C4-2B (cell line): ENCODE measurements at regions not wholly inside any gene's neighbourhood (a gene's known extent, or its start where the extent isn't known, plus 50 kb on each side); places are given as distances from the start of the nearest gene placed in this dataset.

Experiments
- ZFX ChIP-seq: fragments of 450-650 bp; IDR thresholded peaks from 2 replicates; pipeline ENCODE4 v1.6.1; 2017
- TF ChIP-seq, protein P1 (sequence below): fragments of 450-650 bp; conservative IDR thresholded peaks from 2 replicates; pipeline ENCODE4 v1.5.1; 2017; ENCODE audit warnings: mild to moderate bottlenecking

DNA sequence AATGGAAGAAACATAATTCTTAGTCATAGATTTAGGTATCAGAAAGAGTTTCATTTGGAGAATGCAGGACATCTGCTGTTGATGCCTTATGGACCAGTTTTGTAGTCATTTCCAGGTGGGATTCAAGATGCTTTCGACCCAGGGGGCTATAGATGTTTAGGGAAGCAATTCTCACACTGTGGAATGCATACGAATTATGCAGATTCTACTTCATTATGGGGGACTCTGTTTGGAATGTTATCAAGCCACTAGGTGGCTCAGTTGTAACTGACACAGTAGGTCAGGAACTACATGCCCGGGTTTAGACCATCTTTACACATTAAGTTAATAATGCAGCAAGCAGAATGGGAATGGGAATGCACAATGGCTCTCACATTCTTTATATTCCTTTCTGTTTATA lies 1359.8 kb downstream of the ZPLD1 start:
- TF ChIP-seq, protein P1, sequence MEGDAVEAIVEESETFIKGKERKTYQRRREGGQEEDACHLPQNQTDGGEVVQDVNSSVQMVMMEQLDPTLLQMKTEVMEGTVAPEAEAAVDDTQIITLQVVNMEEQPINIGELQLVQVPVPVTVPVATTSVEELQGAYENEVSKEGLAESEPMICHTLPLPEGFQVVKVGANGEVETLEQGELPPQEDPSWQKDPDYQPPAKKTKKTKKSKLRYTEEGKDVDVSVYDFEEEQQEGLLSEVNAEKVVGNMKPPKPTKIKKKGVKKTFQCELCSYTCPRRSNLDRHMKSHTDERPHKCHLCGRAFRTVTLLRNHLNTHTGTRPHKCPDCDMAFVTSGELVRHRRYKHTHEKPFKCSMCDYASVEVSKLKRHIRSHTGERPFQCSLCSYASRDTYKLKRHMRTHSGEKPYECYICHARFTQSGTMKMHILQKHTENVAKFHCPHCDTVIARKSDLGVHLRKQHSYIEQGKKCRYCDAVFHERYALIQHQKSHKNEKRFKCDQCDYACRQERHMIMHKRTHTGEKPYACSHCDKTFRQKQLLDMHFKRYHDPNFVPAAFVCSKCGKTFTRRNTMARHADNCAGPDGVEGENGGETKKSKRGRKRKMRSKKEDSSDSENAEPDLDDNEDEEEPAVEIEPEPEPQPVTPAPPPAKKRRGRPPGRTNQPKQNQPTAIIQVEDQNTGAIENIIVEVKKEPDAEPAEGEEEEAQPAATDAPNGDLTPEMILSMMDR = peak; percentile 30
- no peak for TF ChIP-seq ZFX
